SU-DHL-6 (cell line): ENCODE measurements at regions not wholly inside any gene's neighbourhood (a gene's known extent, or its start where the extent isn't known, plus 50 kb on each side); places are given as distances from the start of the nearest gene placed in this dataset.

ENCODE experiments used
- CTCF ChIP-seq: fragments of 200-600 bp; sonication (generic); IDR thresholded peaks from one replicate; pipeline ENCODE4 v1.5.1; 2017; ENCODE audit warnings: antibody characterized with exemption, mild to moderate bottlenecking, low read length, moderate library complexity; ENCODE audit not compliant: insufficient read depth, poor library complexity, severe bottlenecking
- EZH2phosphoT487 ChIP-seq: fragments of 200-600 bp; sonication (generic), shearing (Covaris generic); conservative IDR thresholded peaks from 2 replicates; pipeline ENCODE4 v1.6.1; 2018; ENCODE audit warnings: mild to moderate bottlenecking, antibody characterized with exemption, low read length, moderate library complexity, mixed read lengths

DNA sequence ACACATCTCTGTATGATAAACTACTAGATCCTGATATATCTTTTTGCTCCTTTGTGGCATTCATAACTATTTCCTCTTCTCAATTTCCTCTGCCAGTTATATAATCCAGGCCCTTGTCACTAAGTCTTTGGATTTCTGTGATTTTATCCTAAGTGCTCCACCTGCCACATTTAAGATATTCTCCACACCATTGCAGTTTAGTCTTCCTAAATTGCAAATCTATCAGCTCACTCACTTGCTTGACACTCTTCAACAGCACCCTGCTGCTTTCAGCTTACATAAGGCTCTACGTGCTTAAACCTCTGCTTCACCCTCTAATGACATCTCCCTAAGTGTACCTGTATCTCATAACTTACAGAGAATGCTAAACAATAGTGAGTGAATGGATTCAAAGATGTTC, 1032.2 kb upstream of the SEL1L start:
- TF ChIP-seq CTCF: no peak
- no peak for TF ChIP-seq EZH2phosphoT487
